Renal cortical epithelial cell (primary cell): ENCODE measurements at regions not wholly inside any gene's neighbourhood (a gene's known extent, or its start where the extent isn't known, plus 50 kb on each side); places are given as distances from the start of the nearest gene placed in this dataset.
"Not testable (repeated sequence)": the region's sequence is repeated elsewhere in the genome, so short reads cannot be mapped to it uniquely, and the experiment has no call there.

Source experiments
- DNase-seq: peaks from one replicate; pipeline ENCODE4 v3.0.0-alpha.2; 2011; ENCODE audit warnings: low read depth

- DNase-seq: peak; percentile 16
Measured at GRCh38 chr2:220550995-220551700, 923.7 kb downstream of the SLC4A3 start.

- no peak for DNase-seq
Measured at GRCh38 chr2:220552790-220553535, 925.5 kb downstream of the SLC4A3 start.

- peak; percentile 53 for DNase-seq
Measured at GRCh38 chr2:220555961-220556630, 928.7 kb downstream of the SLC4A3 start.

GRCh38 chr2:220556658-220557057 is 929.2 kb downstream of the SLC4A3 start:
- peak; percentile 80 for DNase-seq

- DNase-seq: no peak
Measured at GRCh38 chr2:220560192-220560591, 932.8 kb downstream of the SLC4A3 start.

- DNase-seq: peak; percentile 23
Measured at GRCh38 chr2:220562375-220563140, 935.1 kb downstream of the SLC4A3 start.

- DNase-seq: no peak
Measured at GRCh38 chr2:220568296-220568695, 940.9 kb downstream of the SLC4A3 start.

GRCh38 chr2:220569112-220569897 is 941.9 kb downstream of the SLC4A3 start:
- DNase-seq: no peak

- DNase-seq: no peak
Measured at GRCh38 chr2:220572385-220572784, 945.0 kb downstream of the SLC4A3 start.

- DNase-seq: no peak
Measured at GRCh38 chr2:220574038-220574437, 946.6 kb downstream of the SLC4A3 start.

GRCh38 chr2:220575963-220576362 is 948.5 kb downstream of the SLC4A3 start:
- DNase-seq: no peak

- DNase-seq: no peak
Measured at GRCh38 chr2:220579452-220579851, 952.0 kb downstream of the SLC4A3 start.

- DNase-seq: no peak
Measured at GRCh38 chr2:220580113-220580512, 952.7 kb downstream of the SLC4A3 start.

GRCh38 chr2:220583725-220584124 is 956.3 kb downstream of the SLC4A3 start:
- DNase-seq: no peak

GRCh38 chr2:220585241-220585640 is 957.8 kb downstream of the SLC4A3 start:
- no peak for DNase-seq

GRCh38 chr2:220586980-220587530 is 959.6 kb downstream of the SLC4A3 start:
- DNase-seq: no peak

GRCh38 chr2:220588148-220588547 is 960.7 kb downstream of the SLC4A3 start:
- DNase-seq: no peak

GRCh38 chr2:220590476-220590875 is 963.0 kb downstream of the SLC4A3 start:
- DNase-seq: peak; percentile 11

GRCh38 chr2:220593526-220593925 is 966.1 kb downstream of the SLC4A3 start:
- DNase-seq: no peak

GRCh38 chr2:220601674-220602073 is 970.4 kb downstream of the EPHA4 start:
- no peak for DNase-seq

GRCh38 chr2:220613004-220613403 is 959.1 kb downstream of the EPHA4 start:
- DNase-seq: not testable (repeated sequence)
